Caco-2 (cell line): ENCODE measurements at regions not wholly inside any gene's neighbourhood (a gene's known extent, or its start where the extent isn't known, plus 50 kb on each side); places are given as distances from the start of the nearest gene placed in this dataset.

Source experiments
- BruUV-seq: library from RNA; stranded (reverse); fragments of 400-500 nt; replicated peaks from 2 replicates; lab custom pipeline; 2021; lab: Mats Ljungman, UMichigan
- CTCF ChIA-PET: fragments of 300-600 bp; sonication (Branson Sonifier 250); formaldehyde crosslinking; loops from one replicate; lab custom pipeline; 2022; ENCODE audit warnings: antibody characterized with exemption; lab: Charles Lee
- POLR2A ChIA-PET: fragments of 300-600 bp; sonication (Branson Sonifier 250); formaldehyde crosslinking; loops from one replicate; lab custom pipeline; 2022; ENCODE audit warnings: antibody characterized with exemption; lab: Charles Lee
- DNase-seq, 2 experiments: peaks; one replicate each; pipeline versions ENCODE4 v3.0.0 to v3.0.0-alpha.2; 2020 to 2022
- H3K27me3 ChIP-seq: replicated peaks from 2 replicates; pipeline ENCODE4 v1.6.0; 2011; ENCODE audit warnings: low read length; ENCODE audit not compliant: control insufficient read depth, insufficient read depth
- H3K36me3 ChIP-seq: 2 replicates; pipeline ENCODE4 v1.5.1; 2011; ENCODE audit warnings: low read length; ENCODE audit not compliant: control insufficient read depth, insufficient read depth
- H3K4me1 ChIP-seq: fragments of 250-450 bp; sonication (Bioruptor Pico); 2 replicates; pipeline ENCODE4 v1.5.1; 2020; ENCODE audit warnings: mild to moderate bottlenecking
- H3K4me3 ChIP-seq: 2 replicates; pipeline ENCODE4 v1.5.1; 2011; ENCODE audit warnings: low read depth, mild to moderate bottlenecking, control low read depth, low read length
- H3K9me3 ChIP-seq: fragments of 250-450 bp; sonication (Bioruptor Pico); 2 replicates; pipeline ENCODE4 v1.5.1; 2020; ENCODE audit warnings: mild to moderate bottlenecking, moderate library complexity
- H3K27ac Mint-ChIP-seq: one replicate; pipeline ENCODE4 v1.8.0; 2022; ENCODE audit warnings: mixed read lengths; ENCODE audit not compliant: unreplicated experiment
- H3K27me3 Mint-ChIP-seq: one replicate; pipeline ENCODE4 v1.8.0; 2022; ENCODE audit warnings: mixed read lengths; ENCODE audit not compliant: insufficient read depth, unreplicated experiment
- H3K36me3 Mint-ChIP-seq: one replicate; pipeline ENCODE4 v1.8.0; 2022; ENCODE audit warnings: mild to moderate bottlenecking, mixed read lengths; ENCODE audit not compliant: insufficient read depth, unreplicated experiment
- H3K4me1 Mint-ChIP-seq: one replicate; pipeline ENCODE4 v1.8.0; 2022; ENCODE audit warnings: low read depth, mixed read lengths; ENCODE audit not compliant: unreplicated experiment
- H3K4me3 Mint-ChIP-seq: one replicate; pipeline ENCODE4 v1.8.0; 2022; ENCODE audit warnings: mild to moderate bottlenecking, moderate library complexity, mixed read lengths; ENCODE audit not compliant: unreplicated experiment
- H3K9me3 Mint-ChIP-seq: one replicate; pipeline ENCODE4 v1.8.0; 2022; ENCODE audit warnings: mixed read lengths; ENCODE audit not compliant: unreplicated experiment
- CTCF ChIP-seq, 2 experiments: fragments of 200-600 bp in 1 of 2; IDR thresholded peaks; 1 replicate in 1 of 2; 2 replicates in 1 of 2; pipeline versions ENCODE4 v1.5.1 to v1.8.0; 2011 to 2022; ENCODE audit warnings: antibody characterized with exemption in 1 of 2, control low read depth in 1 of 2, inconsistent platforms in 1 of 2, low read depth in 1 of 2, low read length in 1 of 2, mild to moderate bottlenecking in 1 of 2, moderate library complexity in 1 of 2; ENCODE audit not compliant: insufficient read depth in 1 of 2, severe bottlenecking in 1 of 2, unreplicated experiment in 1 of 2
- intact Hi-C: fragments of 100-400 bp; cut with micrococcal nuclease; formaldehyde crosslinking; loops from one replicate; pipeline ENCODE4 v1.10.0; 2022; ENCODE audit not compliant: unreplicated experiment

- H3K4me3 Mint-ChIP-seq: no peak overlapping the region
- ChIA-PET CTCF (no interaction called here), POLR2A (no interaction called here)
- Histone ChIP-seq H3K27me3 (no peaks in the 10 kb centered on the region), H3K4me1 (no peaks in the 10 kb centered on the region), H3K9me3 (no peaks in the 10 kb centered on the region), H3K36me3 (no peaks in the 10 kb centered on the region), H3K4me3 (no peak overlapping the region)
- H3K27me3 Mint-ChIP-seq: no peaks in the 10 kb centered on the region
- intact Hi-C loops: no loop called here
- H3K4me1 Mint-ChIP-seq: no peaks in the 10 kb centered on the region
- no peak for DNase-seq
- no peaks in the 10 kb centered on the region for H3K9me3 Mint-ChIP-seq
- H3K36me3 Mint-ChIP-seq: no peaks in the 10 kb centered on the region
- H3K27ac Mint-ChIP-seq: no peak overlapping the region
- TF ChIP-seq CTCF (IDR thresholded peaks at IDR 0.05; ENCODE audit: insufficient read depth in 1 of 2, low read depth in 1 of 2, low read length in 1 of 2, severe bottlenecking in 1 of 2, unreplicated experiment in 1 of 2): no peak
- no TSS peak for BruUV-seq
These were observed 94.4 kb upstream of the SKAP2 start for GRCh38 chr7:26958834-26959233.

- BruUV-seq: no TSS peak
- H3K9me3 Mint-ChIP-seq: no peaks in the 10 kb centered on the region
- H3K4me3 ChIP-seq: no peak overlapping the region
- no peaks in the 10 kb centered on the region for H3K4me1 ChIP-seq
- no peak for DNase-seq
- H3K27ac Mint-ChIP-seq: no peak overlapping the region
- no peaks in the 10 kb centered on the region for H3K27me3 ChIP-seq
- POLR2A ChIA-PET: no interaction called here
- H3K36me3 ChIP-seq: no peaks in the 10 kb centered on the region
- CTCF ChIA-PET: no interaction called here
- no peak overlapping the region for H3K4me3 Mint-ChIP-seq
- intact Hi-C loops: no loop called here
- TF ChIP-seq CTCF (IDR thresholded peaks at IDR 0.05; ENCODE audit: insufficient read depth in 1 of 2, low read depth in 1 of 2, low read length in 1 of 2, severe bottlenecking in 1 of 2, unreplicated experiment in 1 of 2): no peak
- no peaks in the 10 kb centered on the region for H3K4me1 Mint-ChIP-seq
- H3K27me3 Mint-ChIP-seq: no peaks in the 10 kb centered on the region
- H3K36me3 Mint-ChIP-seq: no peaks in the 10 kb centered on the region
- H3K9me3 ChIP-seq: no peaks in the 10 kb centered on the region
These were observed 91.1 kb upstream of the SKAP2 start for GRCh38 chr7:26955516-26955915.

- Mint-ChIP-seq H3K4me3 (no peak overlapping the region), H3K4me1 (no peaks in the 10 kb centered on the region), H3K9me3 (no peaks in the 10 kb centered on the region), H3K36me3 (no peaks in the 10 kb centered on the region), H3K27me3 (no peaks in the 10 kb centered on the region), H3K27ac (no peak overlapping the region)
- TF ChIP-seq CTCF (IDR thresholded peaks at IDR 0.05; ENCODE audit: insufficient read depth in 1 of 2, low read depth in 1 of 2, low read length in 1 of 2, severe bottlenecking in 1 of 2, unreplicated experiment in 1 of 2): no peak
- intact Hi-C loops: no loop called here
- ChIA-PET POLR2A (no interaction called here), CTCF (no interaction called here)
- no peaks in the 10 kb centered on the region for H3K36me3 ChIP-seq
- no peak overlapping the region for H3K4me3 ChIP-seq
- DNase-seq: no peak
- H3K4me1 ChIP-seq: peaks cover under 1% of the 10 kb centered on the region
- BruUV-seq: no TSS peak
- H3K27me3 ChIP-seq: no peaks in the 10 kb centered on the region
- no peaks in the 10 kb centered on the region for H3K9me3 ChIP-seq
These were observed 90.6 kb upstream of the SKAP2 start for GRCh38 chr7:26954951-26955350.
